DMS79 (cell line): ENCODE measurements at regions not wholly inside any gene's neighbourhood (a gene's known extent, or its start where the extent isn't known, plus 50 kb on each side); places are given as distances from the start of the nearest gene placed in this dataset.

ENCODE experiments used
- DNase-seq: peaks from one replicate; lab custom pipeline; 2025; lab: John Stamatoyannopoulos, UW

GRCh38 chr6:145161501-145161900, 573.8 kb downstream of the EPM2A start:
- DNase-seq: no peak

GRCh38 chr6:145169726-145170224, 565.5 kb downstream of the EPM2A start:
- no peak for DNase-seq

- no peak for DNase-seq
These were observed 559.9 kb downstream of the EPM2A start for GRCh38 chr6:145175470-145175869.

GRCh38 chr6:145178391-145178790, 556.9 kb downstream of the EPM2A start:
- no peak for DNase-seq

GRCh38 chr6:145187491-145188206, 547.7 kb downstream of the EPM2A start:
- DNase-seq: no peak

- DNase-seq: no peak
These were observed 545.5 kb downstream of the EPM2A start for GRCh38 chr6:145189836-145190235.

- no peak for DNase-seq
These were observed 540.9 kb downstream of the EPM2A start for GRCh38 chr6:145194389-145194788.

- no peak for DNase-seq
These were observed 535.4 kb downstream of the EPM2A start for GRCh38 chr6:145199961-145200360.

GRCh38 chr6:145204301-145204700, 531.0 kb downstream of the EPM2A start:
- no peak for DNase-seq

- no peak for DNase-seq
These were observed 528.9 kb downstream of the EPM2A start for GRCh38 chr6:145206247-145206907.

GRCh38 chr6:145208474-145208873, 526.8 kb downstream of the EPM2A start:
- no peak for DNase-seq

- DNase-seq: no peak
These were observed 526.0 kb downstream of the EPM2A start for GRCh38 chr6:145209272-145209671.

- no peak for DNase-seq
These were observed 522.5 kb downstream of the EPM2A start for GRCh38 chr6:145212813-145213212.

GRCh38 chr6:145213614-145214013, 521.7 kb downstream of the EPM2A start:
- no peak for DNase-seq

GRCh38 chr6:145214570-145214969, 520.8 kb downstream of the EPM2A start:
- DNase-seq: no peak

GRCh38 chr6:145224450-145224849, 510.9 kb downstream of the EPM2A start:
- no peak for DNase-seq

GRCh38 chr6:145225500-145225899, 509.8 kb downstream of the EPM2A start:
- DNase-seq: no peak

- no peak for DNase-seq
These were observed 507.7 kb downstream of the EPM2A start for GRCh38 chr6:145227593-145227992.

GRCh38 chr6:145228962-145229582, 506.2 kb downstream of the EPM2A start:
- DNase-seq: no peak

- DNase-seq: no peak
These were observed 501.4 kb downstream of the EPM2A start for GRCh38 chr6:145233955-145234354.

- DNase-seq: no peak
These were observed 500.1 kb downstream of the EPM2A start for GRCh38 chr6:145235207-145235606.

GRCh38 chr6:145238787-145239186, 496.5 kb downstream of the EPM2A start:
- no peak for DNase-seq

- no peak for DNase-seq
These were observed 494.3 kb downstream of the EPM2A start for GRCh38 chr6:145241039-145241438.
